D721Med (cell line): ENCODE measurements at regions not wholly inside any gene's neighbourhood (a gene's known extent, or its start where the extent isn't known, plus 50 kb on each side); places are given as distances from the start of the nearest gene placed in this dataset.

Experiments used
- DNase-seq: peaks from one replicate; pipeline ENCODE4 v3.0.0; 2011; ENCODE audit warnings: low spot score; ENCODE audit not compliant: insufficient read length
- FAIRE-seq: peaks from 2 replicates; lab custom pipeline; 2011; peaks lifted over from hg19 to GRCh38; lab: Jason Lieb, UNC
- TF ChIP-seq, protein P1 (sequence below): IDR thresholded peaks from 2 replicates; pipeline ENCODE4 v1.5.1; 2012; ENCODE audit warnings: mild to moderate bottlenecking, control low read depth; ENCODE audit not compliant: insufficient read depth; ENCODE audit errors: missing control alignments

DNA sequence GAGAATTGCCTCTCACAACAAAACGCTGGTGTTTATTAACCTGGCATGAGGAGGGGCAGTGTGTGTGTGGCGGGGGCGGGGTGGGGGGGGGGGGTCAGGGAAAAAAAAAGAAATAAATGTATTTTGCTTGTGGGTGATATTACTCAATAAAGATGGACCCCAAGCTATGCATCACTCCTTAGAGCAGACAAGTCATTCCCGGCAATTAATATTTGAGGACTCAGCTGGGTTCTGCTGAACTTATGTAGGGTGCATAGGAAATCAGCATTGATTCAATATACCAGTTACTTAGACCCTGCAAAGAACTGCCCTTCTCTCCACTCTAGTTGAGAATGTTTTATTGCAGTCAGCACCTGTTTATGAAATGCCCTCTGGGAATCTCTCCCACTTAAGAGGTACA, 206.2 kb upstream of the MAF start:
- TF ChIP-seq, protein P1, sequence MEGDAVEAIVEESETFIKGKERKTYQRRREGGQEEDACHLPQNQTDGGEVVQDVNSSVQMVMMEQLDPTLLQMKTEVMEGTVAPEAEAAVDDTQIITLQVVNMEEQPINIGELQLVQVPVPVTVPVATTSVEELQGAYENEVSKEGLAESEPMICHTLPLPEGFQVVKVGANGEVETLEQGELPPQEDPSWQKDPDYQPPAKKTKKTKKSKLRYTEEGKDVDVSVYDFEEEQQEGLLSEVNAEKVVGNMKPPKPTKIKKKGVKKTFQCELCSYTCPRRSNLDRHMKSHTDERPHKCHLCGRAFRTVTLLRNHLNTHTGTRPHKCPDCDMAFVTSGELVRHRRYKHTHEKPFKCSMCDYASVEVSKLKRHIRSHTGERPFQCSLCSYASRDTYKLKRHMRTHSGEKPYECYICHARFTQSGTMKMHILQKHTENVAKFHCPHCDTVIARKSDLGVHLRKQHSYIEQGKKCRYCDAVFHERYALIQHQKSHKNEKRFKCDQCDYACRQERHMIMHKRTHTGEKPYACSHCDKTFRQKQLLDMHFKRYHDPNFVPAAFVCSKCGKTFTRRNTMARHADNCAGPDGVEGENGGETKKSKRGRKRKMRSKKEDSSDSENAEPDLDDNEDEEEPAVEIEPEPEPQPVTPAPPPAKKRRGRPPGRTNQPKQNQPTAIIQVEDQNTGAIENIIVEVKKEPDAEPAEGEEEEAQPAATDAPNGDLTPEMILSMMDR, result no peak
- DNase-seq (no peak), FAIRE-seq (no peak)

DNA sequence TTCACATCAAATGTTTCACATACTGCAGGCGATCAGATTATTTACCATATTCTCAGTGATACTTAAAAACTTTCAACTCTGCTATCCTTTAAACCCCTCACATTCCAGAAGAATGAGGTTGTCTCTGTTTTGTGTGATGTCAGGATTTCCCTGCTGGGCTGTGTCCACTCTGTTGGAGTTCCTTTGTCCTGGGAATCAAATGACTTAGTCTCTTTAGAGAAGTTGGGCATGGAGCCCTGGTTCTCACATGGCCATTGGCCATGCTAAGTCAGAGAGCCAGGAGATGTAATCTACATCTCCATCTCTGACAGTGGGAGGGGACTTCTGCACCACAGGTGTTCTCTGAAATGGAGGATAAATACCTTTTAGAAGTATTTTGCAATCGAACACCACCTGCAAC, 205.1 kb upstream of the MAF start:
- DNase-seq (no peak), FAIRE-seq (no peak)
- TF ChIP-seq, protein P1, result no peak

DNA sequence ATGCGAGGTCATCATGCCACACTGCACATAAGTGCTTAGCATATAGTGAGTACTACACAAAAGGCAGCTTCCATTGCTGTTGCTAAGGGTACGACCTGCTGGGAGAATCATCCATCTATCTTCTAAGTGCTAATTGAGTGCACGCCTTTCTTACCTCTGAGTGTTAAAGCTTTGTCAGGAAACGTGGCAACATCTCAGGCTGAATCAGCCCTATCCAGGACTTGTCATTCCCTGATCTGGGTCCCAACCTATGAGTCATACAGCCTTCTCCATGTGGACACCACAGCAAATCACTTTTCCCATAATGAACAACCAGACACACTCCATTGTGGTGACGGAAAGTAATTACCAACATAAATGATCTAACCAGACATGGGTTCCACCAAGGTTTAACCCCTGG, 201.1 kb upstream of the MAF start:
- TF ChIP-seq, protein P1, result no peak
- no peak for DNase-seq
- FAIRE-seq, result no peak

DNA sequence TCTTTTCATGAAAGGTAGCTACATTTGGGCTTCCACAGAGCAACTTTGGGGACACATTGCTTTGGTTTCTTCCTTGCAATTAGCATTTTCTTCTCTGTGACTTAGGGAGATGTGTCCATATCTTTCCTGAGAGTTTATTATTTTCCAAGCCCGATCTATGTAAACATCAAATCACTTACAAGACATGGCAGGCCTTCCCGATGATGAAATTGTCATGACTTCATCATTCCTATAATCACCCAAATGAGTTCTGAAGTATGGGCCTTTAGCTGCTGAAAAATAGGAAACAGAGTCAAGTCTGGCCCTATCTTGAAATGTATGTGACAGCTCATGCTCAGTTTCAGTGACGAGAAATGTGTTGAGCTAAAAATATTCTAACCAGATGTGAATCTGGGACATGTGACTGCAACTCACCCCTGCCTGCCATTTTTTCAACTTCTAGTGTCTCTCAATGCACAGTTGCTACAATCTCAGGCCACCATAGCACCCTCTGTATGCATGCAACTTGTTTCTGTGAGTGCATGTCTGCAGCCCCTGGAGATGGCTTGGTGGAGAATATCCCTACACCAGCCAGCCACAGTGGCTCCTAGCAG, 199.6 kb upstream of the MAF start:
- TF ChIP-seq, protein P1, result no peak
- no peak for FAIRE-seq
- no peak for DNase-seq

DNA sequence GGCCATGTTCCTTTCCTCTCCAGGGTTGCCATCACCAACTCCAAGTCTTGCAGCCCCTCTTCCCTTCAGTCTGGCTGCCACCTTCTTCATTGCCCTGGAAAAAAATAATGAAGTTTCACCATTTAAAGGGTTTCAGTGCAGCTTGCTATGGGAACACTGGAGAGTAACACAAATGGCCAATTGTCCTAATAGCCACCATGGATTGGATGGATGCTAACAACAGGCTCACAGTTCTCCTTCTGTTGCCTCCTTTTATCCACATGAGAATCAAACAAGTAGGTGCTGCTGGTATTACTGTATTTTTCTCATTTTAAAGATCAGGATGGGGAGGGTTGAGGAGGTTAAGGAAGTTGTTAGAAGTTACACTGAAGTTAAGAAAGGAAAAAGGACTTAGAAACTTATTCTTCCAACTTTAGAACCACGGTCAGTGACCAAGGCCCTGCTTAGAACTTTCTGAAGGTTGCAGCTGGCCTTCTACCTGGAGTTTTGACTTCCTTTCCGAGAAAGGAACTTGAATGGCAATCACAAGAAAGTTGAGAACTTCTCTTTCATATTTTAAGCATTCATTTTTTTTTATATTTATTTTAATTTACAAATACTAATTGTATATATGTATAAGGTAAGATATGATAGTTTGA, 198.0 kb upstream of the MAF start:
- no peak for FAIRE-seq

DNA sequence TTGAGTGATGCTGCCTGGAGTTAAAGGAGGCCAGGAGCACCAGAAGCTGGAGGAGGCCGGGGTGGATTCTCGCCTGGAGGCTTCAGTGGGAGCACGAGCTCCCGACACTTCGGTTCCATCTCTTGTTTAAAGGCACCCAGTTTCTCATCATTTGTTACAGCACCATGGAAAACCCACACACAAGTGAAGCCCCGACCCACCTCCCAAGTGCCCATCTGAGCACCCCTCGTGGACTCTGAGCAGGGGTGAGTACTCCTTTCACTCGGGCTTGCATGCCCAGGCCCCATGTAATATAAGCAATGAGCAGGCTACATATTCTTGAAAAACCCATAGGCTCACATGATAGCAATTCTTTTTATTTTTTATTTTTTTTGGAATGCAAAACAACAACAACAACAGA, 196.9 kb upstream of the MAF start:
- TF ChIP-seq, protein P1, result no peak
- no peak for FAIRE-seq
- no peak for DNase-seq

More for the DNA sequence above, 198.0 kb upstream of the MAF start:
- TF ChIP-seq, protein P1, result no peak
- DNase-seq, result no peak

DNA sequence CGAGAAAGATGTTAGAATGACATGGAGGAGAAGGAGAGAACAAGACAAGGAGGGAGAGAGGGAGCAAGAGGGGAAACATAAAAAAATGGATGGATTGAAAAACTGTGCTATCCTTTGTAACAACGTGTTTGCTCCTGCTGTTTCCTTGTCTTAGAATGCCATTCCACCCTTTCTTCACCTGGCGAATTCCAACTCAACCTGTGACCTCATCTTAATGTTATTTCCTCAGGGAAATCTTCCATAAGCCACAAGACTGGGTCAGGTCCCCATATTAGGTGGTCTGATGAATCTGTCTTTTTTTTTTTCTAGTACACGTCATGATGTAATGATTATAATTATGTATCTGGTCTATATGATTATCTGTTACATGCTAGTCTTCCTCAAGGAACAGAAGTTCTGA, 195.0 kb upstream of the MAF start:
- no peak for DNase-seq
- TF ChIP-seq, protein P1, result no peak
- FAIRE-seq, result no peak
